DMS114 treated with DMSO at 0.1 percent for 48 hours (cell line): ENCODE measurements at regions not wholly inside any gene's neighbourhood (a gene's known extent, or its start where the extent isn't known, plus 50 kb on each side); places are given as distances from the start of the nearest gene placed in this dataset.
A peak's percentile ranks its signal among the peaks of the same experiment; 100 is the strongest.

ENCODE experiments used
- DNase-seq: peaks from one replicate; lab custom pipeline; 2025; ENCODE audit not compliant: unreplicated experiment; lab: John Stamatoyannopoulos, UW

- DNase-seq, result no peak
Measured at GRCh38 chr14:34350903-34351302, 111.1 kb downstream of the SPTSSA start.

- DNase-seq, result no peak
Measured at GRCh38 chr14:34348592-34348991, 113.4 kb downstream of the SPTSSA start.

GRCh38 chr14:34347683-34348082 lies 114.4 kb downstream of the SPTSSA start:
- no peak for DNase-seq

GRCh38 chr14:34345718-34346465 lies 116.1 kb downstream of the SPTSSA start:
- no peak for DNase-seq

GRCh38 chr14:34344318-34344717 lies 117.7 kb downstream of the SPTSSA start:
- DNase-seq, result no peak

- DNase-seq, result no peak
Measured at GRCh38 chr14:34340025-34340625, 121.9 kb downstream of the SPTSSA start.

GRCh38 chr14:34338056-34338455 lies 124.0 kb downstream of the SPTSSA start:
- no peak for DNase-seq

GRCh38 chr14:34336501-34336900 lies 125.5 kb downstream of the SPTSSA start:
- DNase-seq, result no peak

- no peak for DNase-seq
Measured at GRCh38 chr14:34335968-34336367, 126.1 kb downstream of the SPTSSA start.

- no peak for DNase-seq
Measured at GRCh38 chr14:34334329-34334728, 127.7 kb downstream of the SPTSSA start.

- peak; percentile 12 for DNase-seq
Measured at GRCh38 chr14:34331728-34332623, 130.1 kb downstream of the SPTSSA start.

GRCh38 chr14:34330846-34331245 lies 131.2 kb downstream of the SPTSSA start:
- DNase-seq, result no peak

GRCh38 chr14:34329301-34329700 lies 132.7 kb downstream of the SPTSSA start:
- no peak for DNase-seq

- no peak for DNase-seq
Measured at GRCh38 chr14:34328178-34328577, 133.9 kb downstream of the SPTSSA start.

GRCh38 chr14:34325493-34325892 lies 136.5 kb downstream of the SPTSSA start:
- DNase-seq, result no peak

- peak; percentile 36 for DNase-seq
Measured at GRCh38 chr14:34324363-34324795, 137.7 kb downstream of the SPTSSA start.

GRCh38 chr14:34322940-34323418 lies 139.1 kb downstream of the SPTSSA start:
- peak; percentile 42 for DNase-seq

- no peak for DNase-seq
Measured at GRCh38 chr14:34319140-34319539, 142.9 kb downstream of the SPTSSA start.

- DNase-seq, result no peak
Measured at GRCh38 chr14:34318014-34318413, 144.0 kb downstream of the SPTSSA start.

GRCh38 chr14:34310724-34311123 lies 151.3 kb downstream of the SPTSSA start:
- DNase-seq, result no peak

GRCh38 chr14:34303811-34304210 lies 158.2 kb downstream of the SPTSSA start:
- no peak for DNase-seq

- no peak for DNase-seq
Measured at GRCh38 chr14:34302654-34303053, 159.4 kb downstream of the SPTSSA start.
